ENCODE measurements at regions not wholly inside any gene's neighbourhood (a gene's known extent, or its start where the extent isn't known, plus 50 kb on each side); places are given as distances from the start of the nearest gene placed in this dataset.

GRCh38 chr10:106038246-106038645, 1126.3 kb downstream of the SORCS1 start:
- no peaks in the 10 kb centered on the region for H3K9me3 ChIP-seq (ENCODE audit: control insufficient read depth, insufficient read depth, low read length)
- H3K4me2 ChIP-seq (ENCODE audit: low read length): no peak overlapping the region
- no peaks in the 10 kb centered on the region for H3K4me1 ChIP-seq (ENCODE audit: control insufficient read depth, low read length)
- TF ChIP-seq CTCF (IDR thresholded peaks at IDR 0.05; ENCODE audit: low read depth, low read length, poor library complexity, severe bottlenecking) (no peak), EZH2phosphoT487 (IDR thresholded peaks at IDR 0.05; ENCODE audit: borderline replicate concordance, low read length) (no peak)
- H3K79me2 ChIP-seq (ENCODE audit: control insufficient read depth, low read length): no peaks in the 10 kb centered on the region
- no peaks in the 10 kb centered on the region for H3K9me2 ChIP-seq (replicated peaks; ENCODE audit: control insufficient read depth, low read length)
- no peak overlapping the region for H3K27ac ChIP-seq (ENCODE audit: low read depth, low read length)
- no peaks in the 10 kb centered on the region for H3K27me3 ChIP-seq (ENCODE audit: control insufficient read depth, low read length)
- no peaks in the 10 kb centered on the region for H4K20me1 ChIP-seq (ENCODE audit: control insufficient read depth, insufficient read depth, low read depth, low read length)
- H3F3A ChIP-seq (ENCODE audit: control insufficient read depth, insufficient read depth): no peaks in the 10 kb centered on the region
- H3K4me3 ChIP-seq (ENCODE audit: low read length): no peak overlapping the region
- no peaks in the 10 kb centered on the region for H3K36me3 ChIP-seq (ENCODE audit: control insufficient read depth, low read length)

- no peak for TF ChIP-seq EZH2phosphoT487 (IDR thresholded peaks at IDR 0.05; ENCODE audit: borderline replicate concordance, low read length)
- TF ChIP-seq CTCF (IDR thresholded peaks at IDR 0.05; ENCODE audit: low read depth, low read length, poor library complexity, severe bottlenecking): no peak
- Histone ChIP-seq H3K79me2 (ENCODE audit: control insufficient read depth, low read length) (no peaks in the 10 kb centered on the region), H3K9me3 (ENCODE audit: control insufficient read depth, insufficient read depth, low read length) (no peaks in the 10 kb centered on the region), H3K4me3 (ENCODE audit: low read length) (no peak overlapping the region), H3K27ac (ENCODE audit: low read depth, low read length) (no peak overlapping the region), H3K4me1 (ENCODE audit: control insufficient read depth, low read length) (no peaks in the 10 kb centered on the region), H4K20me1 (ENCODE audit: control insufficient read depth, insufficient read depth, low read depth, low read length) (no peaks in the 10 kb centered on the region), H3K9me2 (replicated peaks; ENCODE audit: control insufficient read depth, low read length) (no peaks in the 10 kb centered on the region), H3K27me3 (ENCODE audit: control insufficient read depth, low read length) (no peaks in the 10 kb centered on the region), H3K36me3 (ENCODE audit: control insufficient read depth, low read length) (no peaks in the 10 kb centered on the region), H3F3A (ENCODE audit: control insufficient read depth, insufficient read depth) (no peaks in the 10 kb centered on the region), H3K4me2 (ENCODE audit: low read length) (no peak overlapping the region)
These were observed 1131.4 kb downstream of the SORCS1 start for GRCh38 chr10:106033065-106033464.

- TF ChIP-seq EZH2phosphoT487 (IDR thresholded peaks at IDR 0.05; ENCODE audit: borderline replicate concordance, low read length) (no peak), CTCF (IDR thresholded peaks at IDR 0.05; ENCODE audit: low read depth, low read length, poor library complexity, severe bottlenecking) (no peak)
- H3K27me3 ChIP-seq (ENCODE audit: control insufficient read depth, low read length): no peaks in the 10 kb centered on the region
- H3K4me3 ChIP-seq (ENCODE audit: low read length): no peak overlapping the region
- no peaks in the 10 kb centered on the region for H3K79me2 ChIP-seq (ENCODE audit: control insufficient read depth, low read length)
- no peaks in the 10 kb centered on the region for H3K36me3 ChIP-seq (ENCODE audit: control insufficient read depth, low read length)
- H3K4me1 ChIP-seq (ENCODE audit: control insufficient read depth, low read length): no peaks in the 10 kb centered on the region
- H3K4me2 ChIP-seq (ENCODE audit: low read length): no peak overlapping the region
- H3F3A ChIP-seq (ENCODE audit: control insufficient read depth, insufficient read depth): no peaks in the 10 kb centered on the region
- no peaks in the 10 kb centered on the region for H3K9me2 ChIP-seq (replicated peaks; ENCODE audit: control insufficient read depth, low read length)
- H3K9me3 ChIP-seq (ENCODE audit: control insufficient read depth, insufficient read depth, low read length): no peaks in the 10 kb centered on the region
- H4K20me1 ChIP-seq (ENCODE audit: control insufficient read depth, insufficient read depth, low read depth, low read length): no peaks in the 10 kb centered on the region
- H3K27ac ChIP-seq (ENCODE audit: low read depth, low read length): no peak overlapping the region
These were observed 1132.0 kb downstream of the SORCS1 start for GRCh38 chr10:106032450-106033002.
